GM12892 (cell line): ENCODE measurements at regions not wholly inside any gene's neighbourhood (a gene's known extent, or its start where the extent isn't known, plus 50 kb on each side); places are given as distances from the start of the nearest gene placed in this dataset.
"Not testable (repeated sequence)": the region's sequence is repeated elsewhere in the genome, so short reads cannot be mapped to it uniquely, and the experiment has no call there.

Experiments
- DNase-seq: peaks from one replicate; pipeline ENCODE4 v3.0.0; 2011; ENCODE audit not compliant: insufficient read length
- FAIRE-seq: peaks from 2 replicates; lab custom pipeline; 2011; peaks lifted over from hg19 to GRCh38; lab: Jason Lieb, UNC
- POLR2A ChIP-seq: IDR thresholded peaks from 2 replicates; pipeline ENCODE4 v1.6.1; 2011; ENCODE audit warnings: low read depth, low read length, control low read depth
- POLR2AphosphoS5 ChIP-seq: IDR thresholded peaks from 2 replicates; pipeline ENCODE4 v1.6.1; 2011; ENCODE audit warnings: low read depth, low read length, control low read depth
- TAF1 ChIP-seq: IDR thresholded peaks from 2 replicates; pipeline ENCODE4 v1.6.1; 2011; ENCODE audit warnings: low read depth, mild to moderate bottlenecking, control low read depth, low read length, borderline replicate concordance

GRCh38 chr15:83335542-83335941 is 51.1 kb upstream of the BNC1 start:
- FAIRE-seq, DNase-seq: not testable (repeated sequence)

- FAIRE-seq = no peak
- DNase-seq = no peak
- TF ChIP-seq POLR2A = no peak
- TF ChIP-seq POLR2AphosphoS5 = no peak
- TF ChIP-seq TAF1 = no peak
These were observed 54.9 kb upstream of the BNC1 start for GRCh38 chr15:83339396-83339795.

GRCh38 chr15:83340087-83340486 is 55.6 kb upstream of the BNC1 start:
- TF ChIP-seq POLR2A (no peak), TAF1 (no peak), POLR2AphosphoS5 (no peak)
- no peak for DNase-seq
- no peak for FAIRE-seq

GRCh38 chr15:83346342-83346741 is 61.9 kb upstream of the BNC1 start:
- TF ChIP-seq POLR2AphosphoS5 (no peak), POLR2A (no peak), TAF1 (no peak)
- FAIRE-seq (no peak), DNase-seq (no peak)

- no peak for FAIRE-seq
- no peak for TF ChIP-seq TAF1
- no peak for TF ChIP-seq POLR2AphosphoS5
- no peak for TF ChIP-seq POLR2A
These were observed 67.7 kb upstream of the BNC1 start for GRCh38 chr15:83352119-83352518.

GRCh38 chr15:83356501-83357399 is 72.3 kb upstream of the BNC1 start:
- FAIRE-seq = no peak
- DNase-seq = no peak

More at GRCh38 chr15:83352119-83352518, 67.7 kb upstream of the BNC1 start:
- no peak for DNase-seq

GRCh38 chr15:83358972-83359564 is 74.6 kb upstream of the BNC1 start:
- DNase-seq (no peak), FAIRE-seq (no peak)
- TF ChIP-seq TAF1 (no peak), POLR2AphosphoS5 (no peak), POLR2A (no peak)

More at GRCh38 chr15:83356501-83357399, 72.3 kb upstream of the BNC1 start:
- no peak for TF ChIP-seq TAF1
- TF ChIP-seq POLR2A = no peak
- TF ChIP-seq POLR2AphosphoS5 = no peak

- no peak for FAIRE-seq
- DNase-seq = no peak
- TF ChIP-seq POLR2AphosphoS5 (no peak), POLR2A (no peak), TAF1 (no peak)
These were observed 78.2 kb upstream of the BNC1 start for GRCh38 chr15:83362706-83363105.

GRCh38 chr15:83364501-83364900 is 80.0 kb upstream of the BNC1 start:
- TF ChIP-seq POLR2A (no peak), POLR2AphosphoS5 (no peak), TAF1 (no peak)
- no peak for DNase-seq
- no peak for FAIRE-seq

- TF ChIP-seq POLR2AphosphoS5 = no peak
- TF ChIP-seq POLR2A = no peak
- no peak for TF ChIP-seq TAF1
- FAIRE-seq (no peak), DNase-seq (no peak)
These were observed 81.0 kb upstream of the BNC1 start for GRCh38 chr15:83365370-83365938.

GRCh38 chr15:83372434-83372891 is 74.7 kb upstream of the SH3GL3 start:
- no peak for TF ChIP-seq TAF1
- TF ChIP-seq POLR2A = no peak
- TF ChIP-seq POLR2AphosphoS5 = no peak
- no peak for DNase-seq

More at GRCh38 chr15:83372434-83372891, 74.7 kb upstream of the SH3GL3 start:
- no peak for FAIRE-seq
